Neural progenitor cell (in vitro differentiated cells): ENCODE measurements at regions not wholly inside any gene's neighbourhood (a gene's known extent, or its start where the extent isn't known, plus 50 kb on each side); places are given as distances from the start of the nearest gene placed in this dataset.

Source experiments
- DNase-seq: peaks from one replicate; pipeline ENCODE4 v3.0.0-alpha.2; 2016; ENCODE audit warnings: low spot score
- H2AFZ ChIP-seq: fragments of 200-600 bp; sonication (generic); replicated peaks from 2 replicates; pipeline ENCODE4 v1.6.1; 2016; ENCODE audit warnings: antibody characterized with exemption
- H3F3A ChIP-seq: fragments of 200-600 bp; sonication (generic); 2 replicates; pipeline ENCODE4 v1.6.1; 2016; ENCODE audit warnings: antibody characterized with exemption, low read depth
- H3K27ac ChIP-seq: fragments of 200-600 bp; sonication (generic); 2 replicates; pipeline ENCODE4 v1.5.1; 2016; ENCODE audit warnings: mild to moderate bottlenecking
- H3K27me3 ChIP-seq: fragments of 200-600 bp; sonication (generic); 2 replicates; pipeline ENCODE4 v1.6.1; 2016; ENCODE audit warnings: mild to moderate bottlenecking, moderate library complexity
- H3K36me3 ChIP-seq: fragments of 200-600 bp; sonication (generic); 2 replicates; pipeline ENCODE4 v1.5.1; 2016
- H3K4me1 ChIP-seq: fragments of 200-600 bp; sonication (generic); 2 replicates; pipeline ENCODE4 v1.6.1; 2016; ENCODE audit warnings: mixed run types
- H3K4me2 ChIP-seq: fragments of 200-600 bp; sonication (generic); 2 replicates; pipeline ENCODE4 v1.6.1; 2016
- H3K4me3 ChIP-seq: fragments of 200-600 bp; sonication (generic); 2 replicates; pipeline ENCODE4 v1.5.1; 2016
- H3K79me2 ChIP-seq: fragments of 200-600 bp; sonication (generic); 2 replicates; pipeline ENCODE4 v1.6.1; 2016; ENCODE audit warnings: low read depth
- H3K9ac ChIP-seq: fragments of 200-600 bp; sonication (generic); 2 replicates; pipeline ENCODE4 v1.6.1; 2016
- H3K9me3 ChIP-seq: fragments of 200-600 bp; sonication (generic); 2 replicates; pipeline ENCODE4 v1.5.1; 2016; ENCODE audit warnings: low read depth
- H4K20me1 ChIP-seq: fragments of 200-600 bp; sonication (generic); 2 replicates; pipeline ENCODE4 v1.6.1; 2016; ENCODE audit warnings: low read depth
- H3K27ac Mint-ChIP-seq: 3 replicates; pipeline ENCODE4 v1.8.0; 2021; ENCODE audit warnings: mixed read lengths
- H3K27me3 Mint-ChIP-seq: 2 replicates; pipeline ENCODE4 v1.8.0; 2022; ENCODE audit warnings: low read depth, mild to moderate bottlenecking, inconsistent platforms, moderate library complexity, mixed read lengths; ENCODE audit not compliant: insufficient read depth
- H3K36me3 Mint-ChIP-seq: 3 replicates; pipeline ENCODE4 v1.8.0; 2021; ENCODE audit warnings: mixed read lengths
- H3K4me1 Mint-ChIP-seq: 3 replicates; pipeline ENCODE4 v1.8.0; 2021; ENCODE audit warnings: mixed read lengths
- H3K4me3 Mint-ChIP-seq: 3 replicates; pipeline ENCODE4 v1.8.0; 2021; ENCODE audit warnings: mild to moderate bottlenecking, moderate library complexity, mixed read lengths
- H3K9me3 Mint-ChIP-seq: 3 replicates; pipeline ENCODE4 v1.8.0; 2020; ENCODE audit warnings: mixed read lengths
- EZH2 ChIP-seq: fragments of 200-600 bp; sonication (generic); IDR thresholded peaks from 2 replicates; pipeline ENCODE4 v1.6.1; 2017; ENCODE audit warnings: antibody characterized with exemption, mild to moderate bottlenecking, moderate library complexity
- EZH2phosphoT487 ChIP-seq: fragments of 200-600 bp; sonication (generic); IDR thresholded peaks from 2 replicates; pipeline ENCODE4 v1.6.1; 2017; ENCODE audit warnings: antibody characterized with exemption
- TF ChIP-seq, protein P1 (sequence below): fragments of 200-600 bp; sonication (generic); IDR thresholded peaks from 2 replicates; pipeline ENCODE4 v1.5.1; 2017; ENCODE audit warnings: antibody characterized with exemption, mild to moderate bottlenecking

DNA sequence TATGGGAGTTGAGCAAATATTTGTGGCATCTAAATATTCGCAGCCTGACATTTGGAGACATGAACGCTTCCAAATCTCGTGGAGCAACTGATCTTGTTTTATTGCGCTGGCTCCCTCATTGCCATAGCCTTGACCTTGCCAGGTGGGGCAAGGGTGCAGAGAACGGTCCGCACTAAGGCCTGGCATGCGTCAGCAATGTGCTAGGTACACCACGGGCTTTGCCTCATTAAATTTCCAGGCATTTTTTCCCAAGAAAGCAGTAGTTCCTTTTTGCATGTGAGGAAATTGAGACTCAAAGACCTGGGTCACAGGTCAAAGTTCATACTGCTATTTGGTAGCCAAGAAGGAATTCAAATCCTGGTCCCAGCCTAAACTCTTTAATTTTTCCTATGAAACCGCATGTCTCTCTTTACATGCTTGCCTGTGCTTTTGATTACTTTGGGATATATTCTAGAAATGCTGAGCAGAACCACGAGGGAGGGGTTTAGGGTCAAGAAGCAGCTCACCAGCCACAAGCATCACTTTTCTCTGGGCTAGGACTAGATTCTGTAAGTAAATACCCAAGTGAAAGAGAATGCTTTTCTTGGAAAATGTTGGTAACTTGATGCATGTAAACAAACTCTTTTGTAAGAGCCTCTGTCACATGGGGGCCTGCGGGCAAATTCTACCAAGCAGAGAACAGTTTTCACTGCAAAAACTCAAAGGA is 891.6 kb downstream of the VRK1 start:
- no peaks in the 10 kb centered on the region for H3K4me1 Mint-ChIP-seq
- TF ChIP-seq EZH2 = no peak
- TF ChIP-seq EZH2phosphoT487 = no peak
- TF ChIP-seq, protein P1, sequence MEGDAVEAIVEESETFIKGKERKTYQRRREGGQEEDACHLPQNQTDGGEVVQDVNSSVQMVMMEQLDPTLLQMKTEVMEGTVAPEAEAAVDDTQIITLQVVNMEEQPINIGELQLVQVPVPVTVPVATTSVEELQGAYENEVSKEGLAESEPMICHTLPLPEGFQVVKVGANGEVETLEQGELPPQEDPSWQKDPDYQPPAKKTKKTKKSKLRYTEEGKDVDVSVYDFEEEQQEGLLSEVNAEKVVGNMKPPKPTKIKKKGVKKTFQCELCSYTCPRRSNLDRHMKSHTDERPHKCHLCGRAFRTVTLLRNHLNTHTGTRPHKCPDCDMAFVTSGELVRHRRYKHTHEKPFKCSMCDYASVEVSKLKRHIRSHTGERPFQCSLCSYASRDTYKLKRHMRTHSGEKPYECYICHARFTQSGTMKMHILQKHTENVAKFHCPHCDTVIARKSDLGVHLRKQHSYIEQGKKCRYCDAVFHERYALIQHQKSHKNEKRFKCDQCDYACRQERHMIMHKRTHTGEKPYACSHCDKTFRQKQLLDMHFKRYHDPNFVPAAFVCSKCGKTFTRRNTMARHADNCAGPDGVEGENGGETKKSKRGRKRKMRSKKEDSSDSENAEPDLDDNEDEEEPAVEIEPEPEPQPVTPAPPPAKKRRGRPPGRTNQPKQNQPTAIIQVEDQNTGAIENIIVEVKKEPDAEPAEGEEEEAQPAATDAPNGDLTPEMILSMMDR = no peak
- no peak overlapping the region for H2AFZ ChIP-seq
- no peaks in the 10 kb centered on the region for H3K36me3 ChIP-seq
- no peaks in the 10 kb centered on the region for H3K79me2 ChIP-seq
- no peaks in the 10 kb centered on the region for H3K27me3 ChIP-seq
- peaks cover 2% of the 10 kb centered on the region for H3K27me3 Mint-ChIP-seq
- no peak overlapping the region for H3K4me2 ChIP-seq
- H3K4me3 Mint-ChIP-seq = no peak overlapping the region
- H3K9me3 Mint-ChIP-seq = peaks cover 3% of the 10 kb centered on the region
- no peaks in the 10 kb centered on the region for H3K36me3 Mint-ChIP-seq
- no peak for DNase-seq
- H3K27ac Mint-ChIP-seq = no peak overlapping the region
- H3K4me1 ChIP-seq = peaks cover 6% of the 10 kb centered on the region
- no peaks in the 10 kb centered on the region for H3K9me3 ChIP-seq
- no peak overlapping the region for H3K27ac ChIP-seq
- H3K4me3 ChIP-seq = no peak overlapping the region
- no peak overlapping the region for H3K9ac ChIP-seq
- no peaks in the 10 kb centered on the region for H4K20me1 ChIP-seq
- H3F3A ChIP-seq = no peaks in the 10 kb centered on the region

- Histone ChIP-seq H4K20me1 (no peaks in the 10 kb centered on the region), H3K9me3 (no peaks in the 10 kb centered on the region), H3F3A (no peaks in the 10 kb centered on the region), H3K79me2 (no peaks in the 10 kb centered on the region), H3K9ac (no peak overlapping the region), H2AFZ (no peak overlapping the region), H3K4me1 (no peaks in the 10 kb centered on the region), H3K36me3 (no peaks in the 10 kb centered on the region), H3K27me3 (no peaks in the 10 kb centered on the region), H3K27ac (no peak overlapping the region), H3K4me2 (no peak overlapping the region), H3K4me3 (no peak overlapping the region)
- peaks cover 3% of the 10 kb centered on the region for H3K9me3 Mint-ChIP-seq
- no peaks in the 10 kb centered on the region for H3K36me3 Mint-ChIP-seq
- no peaks in the 10 kb centered on the region for H3K4me1 Mint-ChIP-seq
- no peak overlapping the region for H3K27ac Mint-ChIP-seq
- no peaks in the 10 kb centered on the region for H3K27me3 Mint-ChIP-seq
- no peak overlapping the region for H3K4me3 Mint-ChIP-seq
- TF ChIP-seq, protein P1 = no peak
- TF ChIP-seq EZH2 = no peak
- TF ChIP-seq EZH2phosphoT487 = no peak
- DNase-seq = no peak
Measured at GRCh38 chr14:97692084-97692483, 894.9 kb downstream of the VRK1 start.

- H3F3A ChIP-seq = no peaks in the 10 kb centered on the region
- no peaks in the 10 kb centered on the region for H4K20me1 ChIP-seq
- no peaks in the 10 kb centered on the region for H3K36me3 ChIP-seq
- H3K9ac ChIP-seq = no peak overlapping the region
- Mint-ChIP-seq H3K36me3 (no peaks in the 10 kb centered on the region), H3K27me3 (peaks cover 3% of the 10 kb centered on the region), H3K27ac (no peak overlapping the region), H3K9me3 (peaks cover 4% of the 10 kb centered on the region), H3K4me3 (no peak overlapping the region), H3K4me1 (peaks cover 4% of the 10 kb centered on the region)
- H3K9me3 ChIP-seq = no peaks in the 10 kb centered on the region
- TF ChIP-seq EZH2phosphoT487 = no peak
- TF ChIP-seq EZH2 = no peak
- TF ChIP-seq, protein P1 = no peak
- no peak overlapping the region for H3K4me3 ChIP-seq
- DNase-seq = no peak
- H3K27me3 ChIP-seq = no peaks in the 10 kb centered on the region
- no peaks in the 10 kb centered on the region for H3K4me1 ChIP-seq
- no peak overlapping the region for H3K27ac ChIP-seq
- H3K4me2 ChIP-seq = no peak overlapping the region
- no peaks in the 10 kb centered on the region for H3K79me2 ChIP-seq
- no peak overlapping the region for H2AFZ ChIP-seq
Measured at GRCh38 chr14:97695456-97695981, 898.3 kb downstream of the VRK1 start.
